SK-N-SH treated with all-trans-retinoic acid at 6 μM for 48 hours (cell line): ENCODE measurements at regions not wholly inside any gene's neighbourhood (a gene's known extent, or its start where the extent isn't known, plus 50 kb on each side); places are given as distances from the start of the nearest gene placed in this dataset.

Experiments used
- ATAC-seq: fragments of 200-7000 bp; cut with Tn5 transposase; 3 replicates; pipeline ENCODE4 v1.9.1; 2020; ENCODE audit warnings: mild to moderate bottlenecking, moderate library complexity
- ARNTL ChIP-seq: fragments of 450-650 bp; formaldehyde crosslinking; IDR thresholded peaks from 2 replicates; pipeline ENCODE4 v1.5.0; 2020; ENCODE audit warnings: low read depth, mild to moderate bottlenecking, moderate library complexity, borderline replicate concordance
- BACH2 ChIP-seq: fragments of 250-450 bp; sonication (Bioruptor Pico); IDR thresholded peaks from 2 replicates; pipeline ENCODE4 v1.9.0; 2021; ENCODE audit warnings: mild to moderate bottlenecking, borderline replicate concordance
- CREB5 ChIP-seq: fragments of 250-450 bp; sonication (Bioruptor Pico); IDR thresholded peaks from 2 replicates; pipeline ENCODE4 v1.5.1; 2020; ENCODE audit warnings: low read depth, mild to moderate bottlenecking, moderate library complexity
- CSRNP3 ChIP-seq: fragments of 250-450 bp; sonication (Bioruptor Pico); IDR thresholded peaks from 2 replicates; pipeline ENCODE4 v1.5.1; 2021; ENCODE audit warnings: mild to moderate bottlenecking, moderate library complexity
- ESRRG ChIP-seq: fragments of 250-450 bp; sonication (Bioruptor Pico); IDR thresholded peaks from 2 replicates; pipeline ENCODE4 v1.6.1; 2021; ENCODE audit warnings: mild to moderate bottlenecking
- GLIS3 ChIP-seq: fragments of 250-450 bp; sonication (Bioruptor Pico); IDR thresholded peaks from 2 replicates; pipeline ENCODE4 v1.5.0; 2020; ENCODE audit warnings: mild to moderate bottlenecking, moderate library complexity
- ISL1 ChIP-seq: fragments of 250-450 bp; sonication (Bioruptor Pico); IDR thresholded peaks from 2 replicates; pipeline ENCODE4 v2.1.2; 2022; ENCODE audit warnings: mild to moderate bottlenecking, moderate library complexity
- PPARA ChIP-seq: fragments of 250-450 bp; sonication (Bioruptor Pico); IDR thresholded peaks from 2 replicates; pipeline ENCODE4 v1.5.0; 2020; ENCODE audit warnings: mild to moderate bottlenecking, borderline replicate concordance
- RARB ChIP-seq: fragments of 250-450 bp; sonication (Bioruptor Pico); IDR thresholded peaks from 2 replicates; pipeline ENCODE4 v1.8.0; 2021; ENCODE audit warnings: mild to moderate bottlenecking, moderate library complexity
- SNAI2 ChIP-seq: fragments of 250-450 bp; sonication (Bioruptor Pico); IDR thresholded peaks from 2 replicates; pipeline ENCODE4 v1.5.0; 2020; ENCODE audit warnings: mild to moderate bottlenecking, moderate library complexity
- TCF4 ChIP-seq: fragments of 250-450 bp; sonication (Bioruptor Pico); IDR thresholded peaks from 2 replicates; pipeline ENCODE4 v1.8.0; 2021; ENCODE audit warnings: mild to moderate bottlenecking, moderate library complexity, borderline replicate concordance
- TOX ChIP-seq: fragments of 250-450 bp; sonication (Bioruptor Pico); IDR thresholded peaks from 2 replicates; pipeline ENCODE4 v1.8.0; 2021; ENCODE audit warnings: mild to moderate bottlenecking, moderate library complexity, borderline replicate concordance
- ZC3H10 ChIP-seq: fragments of 250-450 bp; sonication (Bioruptor Pico); IDR thresholded peaks from 2 replicates; pipeline ENCODE4 v1.5.1; 2021; ENCODE audit warnings: mild to moderate bottlenecking, moderate library complexity
- ZFP3 ChIP-seq: fragments of 250-450 bp; sonication (Bioruptor Pico); IDR thresholded peaks from 2 replicates; pipeline ENCODE4 v1.5.0; 2020; ENCODE audit warnings: mild to moderate bottlenecking, moderate library complexity
- ZNF8 ChIP-seq: fragments of 450-650 bp; formaldehyde crosslinking; IDR thresholded peaks from 2 replicates; pipeline ENCODE4 v1.5.0; 2020; ENCODE audit warnings: mild to moderate bottlenecking, moderate library complexity
- TF ChIP-seq, protein P1 (sequence below): fragments of 250-450 bp; sonication (Bioruptor Pico); IDR thresholded peaks from 2 replicates; pipeline ENCODE4 v1.8.0; 2021; ENCODE audit warnings: low read depth, mild to moderate bottlenecking, moderate library complexity, borderline replicate concordance
- TF ChIP-seq, protein P2 (sequence below): fragments of 250-450 bp; sonication (Bioruptor Pico); IDR thresholded peaks from 2 replicates; pipeline ENCODE4 v1.5.0; 2020; ENCODE audit warnings: mild to moderate bottlenecking, moderate library complexity

DNA sequence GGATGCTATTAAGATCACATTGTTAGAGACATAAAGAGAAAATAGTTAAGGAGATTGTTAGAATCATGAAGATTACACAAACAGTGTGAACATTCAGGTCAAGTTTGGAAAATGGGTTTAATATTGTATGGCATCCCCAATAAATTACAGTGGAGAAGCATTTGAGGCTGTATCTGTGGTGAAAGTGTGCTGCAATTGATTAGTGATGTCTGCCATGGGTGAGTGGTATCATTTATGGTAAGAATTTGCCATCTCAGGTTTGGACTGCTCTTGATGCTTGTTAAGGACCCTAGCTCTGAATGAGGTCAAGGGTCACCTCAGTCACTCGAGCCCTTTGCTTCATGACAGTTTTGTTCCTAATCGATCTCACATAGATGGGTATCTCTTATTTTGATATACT lies 265.7 kb upstream of the SRRM4 start:
- no peak for ATAC-seq
- TF ChIP-seq CREB5 (CRISPR knock-in tag): no peak
- TF ChIP-seq TCF4: no peak
- TF ChIP-seq ZNF8 (CRISPR knock-in tag): no peak
- no peak for TF ChIP-seq ESRRG (CRISPR knock-in tag)
- TF ChIP-seq BACH2: no peak
- no peak for TF ChIP-seq SNAI2 (CRISPR knock-in tag)
- TF ChIP-seq, protein P1, sequence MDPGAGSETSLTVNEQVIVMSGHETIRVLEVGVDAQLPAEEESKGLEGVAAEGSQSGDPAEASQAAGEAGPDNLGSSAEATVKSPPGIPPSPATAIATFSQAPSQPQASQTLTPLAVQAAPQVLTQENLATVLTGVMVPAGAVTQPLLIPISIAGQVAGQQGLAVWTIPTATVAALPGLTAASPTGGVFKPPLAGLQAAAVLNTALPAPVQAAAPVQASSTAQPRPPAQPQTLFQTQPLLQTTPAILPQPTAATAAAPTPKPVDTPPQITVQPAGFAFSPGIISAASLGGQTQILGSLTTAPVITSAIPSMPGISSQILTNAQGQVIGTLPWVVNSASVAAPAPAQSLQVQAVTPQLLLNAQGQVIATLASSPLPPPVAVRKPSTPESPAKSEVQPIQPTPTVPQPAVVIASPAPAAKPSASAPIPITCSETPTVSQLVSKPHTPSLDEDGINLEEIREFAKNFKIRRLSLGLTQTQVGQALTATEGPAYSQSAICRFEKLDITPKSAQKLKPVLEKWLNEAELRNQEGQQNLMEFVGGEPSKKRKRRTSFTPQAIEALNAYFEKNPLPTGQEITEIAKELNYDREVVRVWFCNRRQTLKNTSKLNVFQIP (CRISPR knock-in tag): no peak
- TF ChIP-seq RARB (CRISPR knock-in tag): no peak
- no peak for TF ChIP-seq ZC3H10 (CRISPR knock-in tag)

DNA sequence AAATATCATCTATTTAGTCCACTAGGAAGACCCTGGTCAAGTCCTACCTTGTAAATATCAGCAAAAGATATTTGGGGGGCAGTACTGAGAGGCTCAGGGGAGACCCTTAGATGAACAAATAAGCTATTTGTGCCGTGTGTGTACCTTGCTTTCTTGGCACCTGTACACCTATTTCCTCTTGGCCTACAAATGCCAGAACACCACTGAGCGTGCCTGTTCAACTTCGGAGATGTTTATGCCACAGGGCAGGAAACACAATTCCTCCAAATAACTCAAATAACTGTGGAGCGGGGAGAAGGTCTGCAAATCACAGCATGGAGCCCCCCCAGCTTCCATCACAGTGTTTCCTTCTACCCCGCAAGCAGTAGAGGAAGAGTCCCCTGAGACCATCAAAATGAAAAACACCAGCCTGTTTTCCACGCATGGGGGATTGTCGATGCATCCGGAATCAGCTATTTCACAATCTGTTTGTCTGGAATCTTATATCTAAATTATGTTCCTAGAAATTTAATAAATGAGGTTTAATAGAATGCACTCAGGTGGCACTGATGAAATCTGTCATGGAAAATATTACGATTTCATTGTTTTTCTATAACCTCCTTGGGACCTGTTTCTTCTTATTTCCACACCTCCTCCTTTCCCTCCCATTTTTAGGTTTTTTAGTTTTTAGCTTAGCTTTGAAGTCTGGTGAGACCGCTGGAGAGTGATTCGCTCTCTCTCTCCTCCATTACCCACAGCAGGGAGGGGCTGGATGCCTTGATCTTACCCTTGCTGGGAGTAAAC lies 254.0 kb upstream of the SRRM4 start:
- no peak for ATAC-seq

More for the DNA sequence above, 254.0 kb upstream of the SRRM4 start:
- TF ChIP-seq GLIS3 (CRISPR knock-in tag): no peak
- no peak for TF ChIP-seq ZC3H10 (CRISPR knock-in tag)
- TF ChIP-seq, protein P1 (CRISPR knock-in tag): no peak
- TF ChIP-seq ZFP3 (CRISPR knock-in tag): no peak
- TF ChIP-seq TOX: no peak
- no peak for TF ChIP-seq SNAI2 (CRISPR knock-in tag)
- no peak for TF ChIP-seq ISL1
- no peak for TF ChIP-seq CREB5 (CRISPR knock-in tag)
- TF ChIP-seq PPARA: no peak
- TF ChIP-seq, protein P2, sequence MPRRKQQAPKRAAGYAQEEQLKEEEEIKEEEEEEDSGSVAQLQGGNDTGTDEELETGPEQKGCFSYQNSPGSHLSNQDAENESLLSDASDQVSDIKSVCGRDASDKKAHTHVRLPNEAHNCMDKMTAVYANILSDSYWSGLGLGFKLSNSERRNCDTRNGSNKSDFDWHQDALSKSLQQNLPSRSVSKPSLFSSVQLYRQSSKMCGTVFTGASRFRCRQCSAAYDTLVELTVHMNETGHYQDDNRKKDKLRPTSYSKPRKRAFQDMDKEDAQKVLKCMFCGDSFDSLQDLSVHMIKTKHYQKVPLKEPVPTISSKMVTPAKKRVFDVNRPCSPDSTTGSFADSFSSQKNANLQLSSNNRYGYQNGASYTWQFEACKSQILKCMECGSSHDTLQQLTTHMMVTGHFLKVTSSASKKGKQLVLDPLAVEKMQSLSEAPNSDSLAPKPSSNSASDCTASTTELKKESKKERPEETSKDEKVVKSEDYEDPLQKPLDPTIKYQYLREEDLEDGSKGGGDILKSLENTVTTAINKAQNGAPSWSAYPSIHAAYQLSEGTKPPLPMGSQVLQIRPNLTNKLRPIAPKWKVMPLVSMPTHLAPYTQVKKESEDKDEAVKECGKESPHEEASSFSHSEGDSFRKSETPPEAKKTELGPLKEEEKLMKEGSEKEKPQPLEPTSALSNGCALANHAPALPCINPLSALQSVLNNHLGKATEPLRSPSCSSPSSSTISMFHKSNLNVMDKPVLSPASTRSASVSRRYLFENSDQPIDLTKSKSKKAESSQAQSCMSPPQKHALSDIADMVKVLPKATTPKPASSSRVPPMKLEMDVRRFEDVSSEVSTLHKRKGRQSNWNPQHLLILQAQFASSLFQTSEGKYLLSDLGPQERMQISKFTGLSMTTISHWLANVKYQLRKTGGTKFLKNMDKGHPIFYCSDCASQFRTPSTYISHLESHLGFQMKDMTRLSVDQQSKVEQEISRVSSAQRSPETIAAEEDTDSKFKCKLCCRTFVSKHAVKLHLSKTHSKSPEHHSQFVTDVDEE (CRISPR knock-in tag): no peak
- TF ChIP-seq CSRNP3 (CRISPR knock-in tag): no peak
- no peak for TF ChIP-seq ARNTL (CRISPR knock-in tag)
- TF ChIP-seq RARB (CRISPR knock-in tag): no peak
